Testis (tissue), 2 donors: ENCODE measurements at regions not wholly inside any gene's neighbourhood (a gene's known extent, or its start where the extent isn't known, plus 50 kb on each side); places are given as distances from the start of the nearest gene placed in this dataset.
"Not testable (repeated sequence)": the region's sequence is repeated elsewhere in the genome, so short reads cannot be mapped to it uniquely, and the experiment has no call there.

Experiments used
- CTCF ChIP-seq, 3 experiments: fragments of 450-650 bp in 2 of 3; fragments of 200-600 bp in 1 of 3; sonication (generic) in 1 of 3; IDR thresholded peaks; one replicate each; pipeline ENCODE4 v1.5.1; 2016 to 2019; ENCODE audit warnings: antibody characterized with exemption in 3 of 3, mild to moderate bottlenecking in 2 of 3, moderate library complexity in 1 of 3
- POLR2A ChIP-seq: fragments of 450-650 bp; IDR thresholded peaks from one replicate; pipeline ENCODE4 v1.6.1; 2017; ENCODE audit warnings: antibody characterized with exemption, mild to moderate bottlenecking, moderate library complexity

DNA sequence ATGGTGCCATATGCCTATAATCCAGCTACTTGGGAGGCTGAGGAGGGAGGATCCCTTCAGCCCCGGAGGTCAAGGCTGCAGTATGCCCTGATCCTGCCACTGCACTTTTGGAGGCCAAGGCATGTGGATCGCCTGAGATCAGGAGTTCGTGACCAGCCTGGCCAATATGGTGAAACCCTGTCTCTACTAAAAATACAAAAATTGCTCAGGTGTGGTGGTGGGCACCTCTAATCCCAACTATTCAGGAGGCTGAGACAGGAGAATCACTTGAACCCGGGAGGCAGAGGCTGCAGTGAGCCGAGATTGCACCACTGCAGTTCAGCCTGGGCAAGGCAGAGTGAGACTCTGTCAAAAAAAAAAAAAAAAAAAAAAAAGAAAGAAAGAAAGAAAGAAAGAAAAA is 390.5 kb downstream of the CNTNAP3B start:
- not testable (repeated sequence) for TF ChIP-seq CTCF (IDR thresholded peaks at IDR 0.05); POLR2A
